ENCODE measurements at regions not wholly inside any gene's neighbourhood (a gene's known extent, or its start where the extent isn't known, plus 50 kb on each side); places are given as distances from the start of the nearest gene placed in this dataset.

DNA sequence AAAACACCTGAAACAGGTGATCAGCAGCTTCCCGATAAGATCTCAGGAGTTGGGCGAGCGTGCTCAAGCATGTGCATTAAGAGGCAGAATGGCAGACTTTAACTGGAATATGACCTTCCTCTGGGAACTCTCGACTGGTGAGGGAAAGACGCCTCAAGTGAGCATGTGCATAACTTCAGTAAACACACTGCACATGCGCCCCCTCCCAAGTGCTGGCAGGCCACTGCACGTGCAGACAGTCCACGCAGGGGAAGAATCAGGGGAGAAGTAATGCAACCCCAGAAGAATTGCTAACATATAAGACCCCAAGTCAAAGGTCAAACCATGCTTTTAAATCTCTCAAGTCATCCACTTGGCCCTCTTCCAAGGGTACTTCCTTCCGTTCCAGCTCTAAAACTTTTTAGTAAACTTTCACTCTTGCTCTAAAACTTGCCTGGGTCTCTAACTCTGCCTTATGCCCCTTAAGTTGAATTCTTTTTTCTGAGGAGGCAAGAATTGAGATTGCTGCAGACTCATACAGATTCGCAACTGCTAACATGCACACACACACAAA is 541.0 kb downstream of the TNS3 start:
- TF ChIP-seq, protein P1, sequence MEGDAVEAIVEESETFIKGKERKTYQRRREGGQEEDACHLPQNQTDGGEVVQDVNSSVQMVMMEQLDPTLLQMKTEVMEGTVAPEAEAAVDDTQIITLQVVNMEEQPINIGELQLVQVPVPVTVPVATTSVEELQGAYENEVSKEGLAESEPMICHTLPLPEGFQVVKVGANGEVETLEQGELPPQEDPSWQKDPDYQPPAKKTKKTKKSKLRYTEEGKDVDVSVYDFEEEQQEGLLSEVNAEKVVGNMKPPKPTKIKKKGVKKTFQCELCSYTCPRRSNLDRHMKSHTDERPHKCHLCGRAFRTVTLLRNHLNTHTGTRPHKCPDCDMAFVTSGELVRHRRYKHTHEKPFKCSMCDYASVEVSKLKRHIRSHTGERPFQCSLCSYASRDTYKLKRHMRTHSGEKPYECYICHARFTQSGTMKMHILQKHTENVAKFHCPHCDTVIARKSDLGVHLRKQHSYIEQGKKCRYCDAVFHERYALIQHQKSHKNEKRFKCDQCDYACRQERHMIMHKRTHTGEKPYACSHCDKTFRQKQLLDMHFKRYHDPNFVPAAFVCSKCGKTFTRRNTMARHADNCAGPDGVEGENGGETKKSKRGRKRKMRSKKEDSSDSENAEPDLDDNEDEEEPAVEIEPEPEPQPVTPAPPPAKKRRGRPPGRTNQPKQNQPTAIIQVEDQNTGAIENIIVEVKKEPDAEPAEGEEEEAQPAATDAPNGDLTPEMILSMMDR (conservative IDR thresholded peaks at IDR 0.05; ENCODE audit: low read depth in 2 of 2): no peak
- TF ChIP-seq POLR2AphosphoS5 (IDR thresholded peaks at IDR 0.05; ENCODE audit: low read depth): no peak
- no peak for TF ChIP-seq EZH2 (IDR thresholded peaks at IDR 0.05; ENCODE audit: low read depth, unreplicated experiment)
